Gastrocnemius medialis (tissue), 4 donors: ENCODE measurements at regions not wholly inside any gene's neighbourhood (a gene's known extent, or its start where the extent isn't known, plus 50 kb on each side); places are given as distances from the start of the nearest gene placed in this dataset.

Source experiments
- ATAC-seq, 2 donors: fragments of 150-250 bp; one replicate each; pipeline ENCODE4 v1.9.1; 2016
- DNase-seq, 2 donors: peaks; one replicate each; pipeline ENCODE4 v3.0.0-alpha.2; 2019
- H3K27ac ChIP-seq, 4 donors: fragments of 200-600 bp; sonication (generic); 1 replicate in 1 of 4; 2 replicates in 3 of 4; pipeline ENCODE4 v1.5.1; 2016 to 2018; ENCODE audit warnings: mild to moderate bottlenecking in 2 of 4, moderate library complexity in 1 of 4
- H3K27me3 ChIP-seq, 3 donors: fragments of 200-600 bp; sonication (generic) in 2 of 3; 1 replicate in 1 of 3; 2 replicates in 2 of 3; pipeline versions ENCODE4 v1.5.1 to v1.6.0; 2016 to 2019; ENCODE audit warnings: mild to moderate bottlenecking in 1 of 3, moderate library complexity in 1 of 3
- H3K36me3 ChIP-seq, 2 donors: fragments of 200-600 bp; sonication (generic) in 1 of 2; one replicate each; pipeline ENCODE4 v1.5.1; 2017 to 2018
- H3K4me1 ChIP-seq, 2 donors: fragments of 200-600 bp; sonication (generic) in 1 of 2; one replicate each; pipeline ENCODE4 v1.5.1; 2016 to 2017; ENCODE audit warnings: mild to moderate bottlenecking in 2 of 2
- H3K4me3 ChIP-seq, 4 donors: fragments of 200-600 bp; sonication (generic) in 3 of 4; 1 replicate in 1 of 4; 2 replicates in 3 of 4; pipeline ENCODE4 v1.5.1; 2016 to 2019; ENCODE audit warnings: mild to moderate bottlenecking in 2 of 4
- H3K9me3 ChIP-seq, 3 donors: fragments of 200-600 bp; sonication (generic) in 2 of 3; 1 replicate in 1 of 3; 2 replicates in 2 of 3; pipeline ENCODE4 v1.5.1; 2016 to 2019
- CTCF ChIP-seq, 5 experiments: fragments of 450-650 bp in 3 of 5; fragments of 200-600 bp in 2 of 5; sonication (generic) in 2 of 5; IDR thresholded peaks in 4 of 5; conservative IDR thresholded peaks in 1 of 5; 1 replicate in 4 of 5; 2 replicates in 1 of 5; pipeline ENCODE4 v1.5.1; 2016 to 2019; ENCODE audit warnings: antibody characterized with exemption in 5 of 5, mild to moderate bottlenecking in 3 of 5, moderate library complexity in 3 of 5
- POLR2A ChIP-seq, 2 donors: fragments of 450-650 bp; IDR thresholded peaks; one replicate each; pipeline ENCODE4 v1.6.1; 2017; ENCODE audit warnings: antibody characterized with exemption in 2 of 2, mild to moderate bottlenecking in 2 of 2, moderate library complexity in 2 of 2
- in situ Hi-C, 4 donors: fragments of 200-750 bp; cut with MboI; loops; one replicate each; pipeline versions ENCODE4 v1.15.0 to v1.8.0; 2017; ENCODE audit warnings: low sequenced_read_pairs in 4 of 4
- intact Hi-C: fragments of 100-400 bp; cut with DNase I; formaldehyde crosslinking; loops from one replicate; pipeline ENCODE4 v1.15.1; 2023; ENCODE audit warnings: low total_unique reads

- in situ Hi-C loops (no loop called here), intact Hi-C loops (no loop called here)
- H3K4me1 ChIP-seq = no peaks in the 10 kb centered on the region
- no peak overlapping the region for H3K27ac ChIP-seq
- no peaks in the 10 kb centered on the region for H3K9me3 ChIP-seq
- TF ChIP-seq CTCF (IDR thresholded peaks at IDR 0.05 in 4 of 5, conservative IDR thresholded peaks at IDR 0.05 in 1 of 5) (no peak), POLR2A (IDR thresholded peaks at IDR 0.05) (no peak)
- H3K36me3 ChIP-seq = no peaks in the 10 kb centered on the region
- H3K4me3 ChIP-seq = no peak overlapping the region
- ATAC-seq = no peak
- no peaks in the 10 kb centered on the region for H3K27me3 ChIP-seq
- no peak for DNase-seq
Observed at GRCh38 chr3:187570776-187571175, 99.4 kb downstream of the SST start.

- DNase-seq (no peak), ATAC-seq (no peak)
- H3K27me3 ChIP-seq = no peaks in the 10 kb centered on the region
- H3K4me1 ChIP-seq = no peaks in the 10 kb centered on the region
- intact Hi-C loops (no loop called here), in situ Hi-C loops (no loop called here)
- TF ChIP-seq CTCF (IDR thresholded peaks at IDR 0.05 in 4 of 5, conservative IDR thresholded peaks at IDR 0.05 in 1 of 5) = no peak
- TF ChIP-seq POLR2A (IDR thresholded peaks at IDR 0.05) = no peak
- H3K4me3 ChIP-seq = no peak overlapping the region
- no peaks in the 10 kb centered on the region for H3K9me3 ChIP-seq
- H3K36me3 ChIP-seq = no peaks in the 10 kb centered on the region
- H3K27ac ChIP-seq = no peak overlapping the region
Observed at GRCh38 chr3:187568171-187568570, 102.0 kb downstream of the SST start.

GRCh38 chr3:187567661-187568121, 102.5 kb downstream of the SST start:
- no peaks in the 10 kb centered on the region for H3K4me1 ChIP-seq
- TF ChIP-seq CTCF (IDR thresholded peaks at IDR 0.05 in 4 of 5, conservative IDR thresholded peaks at IDR 0.05 in 1 of 5) (no peak), POLR2A (IDR thresholded peaks at IDR 0.05) (no peak)
- no peaks in the 10 kb centered on the region for H3K27me3 ChIP-seq
- DNase-seq (no peak), ATAC-seq (no peak)
- in situ Hi-C loops = no loop called here
- no peak overlapping the region for H3K27ac ChIP-seq
- no peaks in the 10 kb centered on the region for H3K36me3 ChIP-seq
- H3K4me3 ChIP-seq = no peak overlapping the region
- no peaks in the 10 kb centered on the region for H3K9me3 ChIP-seq
- intact Hi-C loops = no loop called here

- DNase-seq (no peak), ATAC-seq (no peak)
- no peaks in the 10 kb centered on the region for H3K4me1 ChIP-seq
- intact Hi-C loops = no loop called here
- in situ Hi-C loops = no loop called here
- no peak overlapping the region for H3K27ac ChIP-seq
- H3K9me3 ChIP-seq = no peaks in the 10 kb centered on the region
- H3K27me3 ChIP-seq = no peaks in the 10 kb centered on the region
- TF ChIP-seq POLR2A (IDR thresholded peaks at IDR 0.05) (no peak), CTCF (IDR thresholded peaks at IDR 0.05 in 4 of 5, conservative IDR thresholded peaks at IDR 0.05 in 1 of 5) (no peak)
- H3K4me3 ChIP-seq = no peak overlapping the region
- no peaks in the 10 kb centered on the region for H3K36me3 ChIP-seq
Observed at GRCh38 chr3:187567021-187567420, 103.2 kb downstream of the SST start.

- H3K27ac ChIP-seq = no peak overlapping the region
- in situ Hi-C loops = no loop called here
- ATAC-seq = no peak
Observed at GRCh38 chr3:187565701-187566100, 104.5 kb downstream of the SST start.

More at GRCh38 chr3:187565701-187566100, 104.5 kb downstream of the SST start:
- no peaks in the 10 kb centered on the region for H3K9me3 ChIP-seq
- intact Hi-C loops = no loop called here
- TF ChIP-seq POLR2A (IDR thresholded peaks at IDR 0.05) (no peak), CTCF (IDR thresholded peaks at IDR 0.05 in 4 of 5, conservative IDR thresholded peaks at IDR 0.05 in 1 of 5) (no peak)
- DNase-seq = no peak
- H3K27me3 ChIP-seq = no peaks in the 10 kb centered on the region
- H3K36me3 ChIP-seq = no peaks in the 10 kb centered on the region
- no peaks in the 10 kb centered on the region for H3K4me1 ChIP-seq
- no peak overlapping the region for H3K4me3 ChIP-seq
